HUES6 (cell line): ENCODE measurements at regions not wholly inside any gene's neighbourhood (a gene's known extent, or its start where the extent isn't known, plus 50 kb on each side); places are given as distances from the start of the nearest gene placed in this dataset.

Experiments
- H3K27ac ChIP-seq: 2 replicates; pipeline ENCODE4 v1.7.0; 2013; ENCODE audit warnings: low read depth, mild to moderate bottlenecking, low read length, inconsistent platforms
- H3K27me3 ChIP-seq: 2 replicates; pipeline ENCODE4 v1.6.1; 2013; ENCODE audit warnings: low read length; ENCODE audit not compliant: control insufficient read depth, insufficient read depth
- H3K36me3 ChIP-seq: 2 replicates; pipeline ENCODE4 v1.6.1; 2013; ENCODE audit warnings: low read length; ENCODE audit not compliant: control insufficient read depth, insufficient read depth
- H3K4me1 ChIP-seq: 2 replicates; pipeline ENCODE4 v1.6.1; 2013; ENCODE audit warnings: low read length; ENCODE audit not compliant: control insufficient read depth, insufficient read depth
- H3K4me3 ChIP-seq: 2 replicates; pipeline ENCODE4 v1.5.1; 2013; ENCODE audit warnings: low read depth, low read length
- H3K9ac ChIP-seq: one replicate; pipeline ENCODE4 v1.6.1; 2013; ENCODE audit warnings: mild to moderate bottlenecking, low read length
- H3K9me3 ChIP-seq: 2 replicates; pipeline ENCODE4 v1.6.1; 2013; ENCODE audit warnings: low read depth, low read length; ENCODE audit not compliant: control insufficient read depth, insufficient read depth

DNA sequence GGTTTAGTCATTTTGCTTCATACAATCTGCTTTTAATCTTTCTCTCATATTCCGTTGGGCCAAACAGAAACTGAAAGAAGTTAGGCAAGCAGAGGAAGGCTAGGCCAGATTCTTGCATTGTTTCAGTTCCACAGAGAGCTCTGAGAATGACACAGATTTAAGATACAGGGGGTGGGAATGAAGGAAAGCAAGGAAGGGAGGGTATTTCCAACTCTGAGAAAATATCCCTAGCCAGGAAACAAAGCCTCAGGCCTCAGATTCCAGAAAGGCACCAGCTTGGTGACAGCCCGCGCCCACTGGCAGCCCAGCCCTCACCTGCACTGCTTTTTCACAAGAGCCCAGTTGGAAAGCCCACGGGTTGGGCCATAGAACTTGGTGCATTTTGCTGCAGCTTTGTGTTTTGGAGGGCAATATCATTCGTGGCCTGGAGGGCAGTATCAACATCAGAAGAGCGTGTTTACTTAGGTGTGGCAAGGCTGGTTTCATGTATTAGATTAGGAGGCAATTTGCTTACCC lies 63.5 kb downstream of the ENC1 start:
- no peak overlapping the region for H3K27ac ChIP-seq

DNA sequence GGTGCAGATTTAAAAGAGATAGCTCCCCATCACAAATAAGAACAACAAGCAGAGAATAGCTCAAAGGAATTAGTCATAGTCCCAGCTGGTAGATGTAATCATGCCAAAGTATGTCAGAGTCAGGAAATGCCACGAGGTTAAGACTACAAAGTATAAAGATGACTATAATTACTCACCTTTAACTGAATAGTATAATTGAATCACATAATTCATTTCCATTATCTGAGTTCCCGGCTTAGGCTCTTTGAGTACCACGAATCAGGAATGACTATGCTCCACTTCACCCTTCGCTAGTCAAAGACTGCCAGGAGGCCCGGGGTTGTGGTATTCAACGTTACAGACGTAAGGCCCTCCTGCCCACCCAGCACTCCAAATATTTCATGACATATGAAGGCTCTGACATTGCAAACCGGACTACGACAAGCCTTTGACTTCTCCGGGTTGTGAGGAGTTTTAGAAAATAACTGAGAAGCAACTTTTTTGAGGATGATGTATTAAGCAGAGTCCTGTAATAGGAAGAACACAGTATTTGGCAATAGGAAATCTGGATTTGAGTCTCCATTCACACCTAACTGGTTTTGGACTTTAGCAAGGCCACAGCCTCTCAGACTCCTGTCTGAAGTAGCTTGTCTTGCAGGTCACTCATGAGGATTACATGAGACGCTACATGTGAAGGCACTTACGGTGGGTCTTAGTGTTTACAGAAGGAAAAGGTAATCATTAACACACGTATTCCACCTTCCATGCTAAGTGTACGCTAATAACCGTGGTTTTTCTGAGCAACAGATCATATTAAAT lies 64.6 kb downstream of the ENC1 start:
- Histone ChIP-seq H3K36me3 (no peaks in the 10 kb centered on the region), H3K9ac (no peak overlapping the region), H3K9me3 (no peaks in the 10 kb centered on the region), H3K4me3 (no peak overlapping the region), H3K27ac (no peak overlapping the region), H3K27me3 (no peaks in the 10 kb centered on the region), H3K4me1 (peaks cover 5% of the 10 kb centered on the region; the same call in 1 of the 2 replicates)

More for the DNA sequence above, 63.5 kb downstream of the ENC1 start:
- peaks cover 5% of the 10 kb centered on the region; the same call in 1 of the 2 replicates for H3K4me1 ChIP-seq
- no peak overlapping the region for H3K4me3 ChIP-seq
- no peaks in the 10 kb centered on the region for H3K36me3 ChIP-seq
- no peak overlapping the region for H3K9ac ChIP-seq
- no peaks in the 10 kb centered on the region for H3K9me3 ChIP-seq
- no peaks in the 10 kb centered on the region for H3K27me3 ChIP-seq

DNA sequence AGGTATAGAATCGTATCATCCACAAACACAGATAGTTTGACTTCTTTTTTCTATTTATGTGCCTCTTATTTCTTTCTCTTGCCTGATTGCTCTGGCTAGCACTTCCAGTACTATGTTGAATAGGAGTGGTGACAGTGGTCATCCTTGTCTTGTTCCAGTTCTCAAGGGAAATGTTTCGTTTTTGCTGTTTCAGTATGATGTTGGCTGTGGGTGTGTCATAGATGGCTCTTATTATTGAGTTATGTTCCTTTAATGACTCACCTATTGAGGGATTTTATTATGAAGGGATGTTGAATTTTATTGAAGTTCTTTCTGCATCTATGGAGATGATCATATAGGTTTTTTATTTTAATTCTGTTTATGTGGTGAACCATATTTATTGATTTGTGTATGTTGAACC lies 70.3 kb downstream of the ENC1 start:
- no peaks in the 10 kb centered on the region; the same call in 1 of the 2 replicates for H3K9me3 ChIP-seq
- no peak overlapping the region for H3K9ac ChIP-seq
- no peaks in the 10 kb centered on the region for H3K36me3 ChIP-seq
- H3K27me3 ChIP-seq: no peaks in the 10 kb centered on the region
- H3K4me3 ChIP-seq: no peak overlapping the region
- no peaks in the 10 kb centered on the region for H3K4me1 ChIP-seq
- H3K27ac ChIP-seq: no peak overlapping the region

DNA sequence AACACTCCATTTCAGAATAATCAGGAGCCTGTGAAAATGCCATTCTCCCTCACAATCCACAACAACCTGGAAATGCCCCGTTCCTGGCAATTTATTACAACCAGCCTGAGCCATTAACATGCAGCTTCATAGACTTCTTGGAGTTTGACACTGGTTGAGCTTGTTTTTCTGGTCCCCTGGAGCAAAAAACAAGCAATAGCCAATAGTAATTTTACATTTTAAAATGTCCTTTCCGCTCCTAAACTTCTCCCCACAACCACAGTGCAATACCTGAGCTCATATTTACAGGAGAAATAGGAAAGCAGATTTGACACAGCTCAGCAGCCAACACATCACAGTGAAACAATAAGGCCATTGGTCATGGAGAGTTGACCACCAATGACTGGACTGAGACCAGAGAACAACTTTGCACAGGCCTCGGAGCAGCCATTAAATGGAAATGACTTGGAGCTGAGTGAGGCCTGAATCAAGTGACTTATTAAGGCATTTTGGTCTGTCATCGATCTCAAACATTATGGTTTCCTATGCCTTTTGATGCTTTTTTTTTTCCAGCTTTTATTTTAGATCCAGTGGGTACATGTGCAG lies 73.0 kb downstream of the ENC1 start:
- H3K9me3 ChIP-seq: no peaks in the 10 kb centered on the region; the same call in 1 of the 2 replicates
- no peak overlapping the region for H3K4me3 ChIP-seq
- H3K27me3 ChIP-seq: no peaks in the 10 kb centered on the region
- H3K27ac ChIP-seq: no peak overlapping the region
- no peak overlapping the region for H3K9ac ChIP-seq
- no peaks in the 10 kb centered on the region for H3K4me1 ChIP-seq
- no peaks in the 10 kb centered on the region for H3K36me3 ChIP-seq

DNA sequence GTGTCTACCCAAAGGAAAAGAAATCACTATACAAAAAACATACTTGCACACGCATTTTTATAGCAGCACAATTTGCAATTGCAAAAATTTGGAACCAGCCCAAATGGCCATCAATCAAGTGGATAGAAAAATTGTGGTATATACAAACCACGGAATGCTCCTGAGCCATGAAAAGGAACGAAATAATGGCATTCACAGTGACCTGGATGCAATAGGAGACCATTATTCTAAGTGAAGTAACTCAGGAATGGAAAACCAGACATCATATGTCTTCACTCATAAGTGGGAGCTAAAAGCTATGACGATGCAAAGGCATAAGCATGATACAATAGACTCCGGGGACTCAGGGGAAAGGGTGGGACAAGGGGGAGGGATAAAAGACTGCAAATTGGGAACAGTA lies 78.4 kb downstream of the ENC1 start:
- peaks cover 1% of the 10 kb centered on the region; the same call in 1 of the 2 replicates for H3K4me1 ChIP-seq
- H3K4me3 ChIP-seq: no peak overlapping the region
- H3K9ac ChIP-seq: no peak overlapping the region
- H3K27me3 ChIP-seq: no peaks in the 10 kb centered on the region
- no peaks in the 10 kb centered on the region for H3K9me3 ChIP-seq
- no peaks in the 10 kb centered on the region for H3K36me3 ChIP-seq
- no peak overlapping the region for H3K27ac ChIP-seq

DNA sequence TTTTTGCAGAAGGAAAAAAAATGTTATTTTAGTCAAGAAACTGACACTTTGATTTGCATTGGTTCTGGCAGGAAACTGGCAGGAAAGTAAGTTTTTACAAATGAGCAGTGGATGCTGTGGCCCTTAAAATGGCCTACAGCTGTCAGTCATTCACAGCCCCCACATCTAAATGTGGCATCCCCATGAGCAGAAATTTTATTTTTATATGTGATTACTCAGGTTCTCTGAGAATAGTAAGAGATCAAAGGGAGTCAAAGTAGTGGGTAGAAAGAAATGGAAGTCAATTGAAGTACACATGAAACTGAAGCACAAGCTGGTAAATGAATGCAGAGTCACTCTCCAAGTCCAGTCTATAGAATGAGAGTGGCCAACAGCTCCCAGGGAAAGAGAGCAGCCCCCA lies 80.3 kb downstream of the ENC1 start:
- no peak overlapping the region for H3K4me3 ChIP-seq
- no peaks in the 10 kb centered on the region for H3K27me3 ChIP-seq
- H3K9me3 ChIP-seq: no peaks in the 10 kb centered on the region
- H3K36me3 ChIP-seq: no peaks in the 10 kb centered on the region
- no peak overlapping the region for H3K9ac ChIP-seq
- peaks cover 17% of the 10 kb centered on the region for H3K4me1 ChIP-seq
- no peak overlapping the region for H3K27ac ChIP-seq

DNA sequence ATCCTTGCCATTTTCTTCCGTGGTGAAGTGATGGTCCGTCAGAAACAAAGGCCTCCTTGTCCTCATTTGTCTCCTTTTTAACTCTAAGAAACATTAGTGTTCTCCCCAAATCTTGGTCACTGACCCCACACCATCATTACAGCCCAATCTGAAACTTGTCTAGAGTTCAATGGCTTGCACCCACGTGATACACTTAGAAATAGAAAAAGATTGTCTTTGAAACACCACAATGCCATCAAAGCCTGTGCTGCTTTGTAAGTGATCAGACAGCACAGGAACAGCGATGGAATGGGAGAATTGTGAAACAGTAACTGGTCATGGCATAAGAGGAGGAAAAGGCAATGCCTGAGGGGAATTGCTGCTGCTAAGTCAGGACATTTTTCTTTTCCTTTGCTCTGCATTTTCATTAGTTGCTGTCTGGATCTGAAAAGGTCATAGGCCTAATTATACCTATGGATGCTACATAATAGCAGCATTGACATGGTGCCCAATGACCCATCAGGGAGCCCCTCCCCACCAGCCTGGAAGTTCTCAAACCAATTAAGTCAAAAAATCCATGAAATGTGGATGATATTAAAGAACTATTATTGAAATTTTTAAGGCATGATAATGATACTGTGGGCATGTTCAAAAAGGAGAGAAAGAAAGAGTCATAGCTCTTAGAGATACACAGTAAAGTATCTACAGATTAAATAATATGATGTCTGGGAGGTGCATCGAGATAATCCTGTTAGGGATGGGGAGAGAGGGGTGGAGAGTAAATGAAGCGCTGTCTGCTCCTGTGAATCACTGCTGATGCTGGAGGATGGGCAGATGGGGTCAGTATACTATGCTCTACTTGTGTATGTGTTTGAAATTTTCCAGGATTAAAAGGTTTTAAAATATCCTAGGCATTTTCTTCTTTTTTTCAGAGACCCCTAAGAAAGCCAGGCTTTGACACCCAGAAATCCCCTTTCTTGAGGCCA lies 83.6 kb downstream of the ENC1 start:
- Histone ChIP-seq H3K27me3 (no peaks in the 10 kb centered on the region), H3K36me3 (no peaks in the 10 kb centered on the region), H3K4me1 (peaks cover 17% of the 10 kb centered on the region), H3K9me3 (no peaks in the 10 kb centered on the region), H3K9ac (no peak overlapping the region), H3K4me3 (no peak overlapping the region), H3K27ac (no peak overlapping the region)

DNA sequence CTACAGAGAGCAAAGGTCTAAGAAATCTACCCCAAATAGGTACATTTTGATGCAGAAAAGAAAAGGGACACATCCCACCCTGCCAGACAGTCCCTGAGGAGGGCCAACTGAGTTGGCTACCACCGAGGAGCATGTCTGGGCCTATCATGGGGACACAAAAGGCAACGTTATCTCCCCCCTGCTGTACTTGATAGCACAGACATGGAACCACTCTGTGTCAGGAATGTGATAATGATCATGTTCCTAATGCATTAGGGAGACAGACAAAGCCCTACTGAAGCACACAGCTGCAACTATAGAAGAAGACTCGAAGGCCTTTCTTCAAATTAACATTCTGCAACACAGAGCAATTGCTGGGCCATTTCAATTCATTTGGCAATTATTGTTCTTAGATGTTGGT lies 84.5 kb downstream of the ENC1 start:
- no peaks in the 10 kb centered on the region for H3K27me3 ChIP-seq
- H3K4me1 ChIP-seq: peaks cover 17% of the 10 kb centered on the region
- no peaks in the 10 kb centered on the region for H3K36me3 ChIP-seq
- no peak overlapping the region for H3K27ac ChIP-seq
- H3K9me3 ChIP-seq: no peaks in the 10 kb centered on the region
- H3K9ac ChIP-seq: no peak overlapping the region
- H3K4me3 ChIP-seq: no peak overlapping the region

- Histone ChIP-seq H3K9ac (no peak overlapping the region), H3K9me3 (no peaks in the 10 kb centered on the region), H3K36me3 (no peaks in the 10 kb centered on the region), H3K27me3 (peaks cover 11% of the 10 kb centered on the region), H3K4me3 (no peak overlapping the region), H3K4me1 (peaks cover 32% of the 10 kb centered on the region), H3K27ac (no peak overlapping the region)
Measured at GRCh38 chr5:74552101-74552500, 88.4 kb downstream of the ENC1 start.

- no peak overlapping the region for H3K9ac ChIP-seq
- H3K4me3 ChIP-seq: no peak overlapping the region
- no peaks in the 10 kb centered on the region for H3K9me3 ChIP-seq
- H3K27ac ChIP-seq: no peak overlapping the region
- H3K4me1 ChIP-seq: peaks cover 20% of the 10 kb centered on the region
- peaks cover 21% of the 10 kb centered on the region for H3K27me3 ChIP-seq
- H3K36me3 ChIP-seq: no peaks in the 10 kb centered on the region
Measured at GRCh38 chr5:74550927-74551326, 89.6 kb downstream of the ENC1 start.
